HG03432 (cell line): ENCODE measurements at regions not wholly inside any gene's neighbourhood (a gene's known extent, or its start where the extent isn't known, plus 50 kb on each side); places are given as distances from the start of the nearest gene placed in this dataset.
"Not testable (repeated sequence)": the region's sequence is repeated elsewhere in the genome, so short reads cannot be mapped to it uniquely, and the experiment has no call there.

Experiments
- ATAC-seq: cut with Tn5 transposase; IDR thresholded peaks from one replicate; pipeline ENCODE4 v1.9.1; 2021; ENCODE audit warnings: mild to moderate bottlenecking, moderate library complexity; ENCODE audit not compliant: unreplicated experiment

DNA sequence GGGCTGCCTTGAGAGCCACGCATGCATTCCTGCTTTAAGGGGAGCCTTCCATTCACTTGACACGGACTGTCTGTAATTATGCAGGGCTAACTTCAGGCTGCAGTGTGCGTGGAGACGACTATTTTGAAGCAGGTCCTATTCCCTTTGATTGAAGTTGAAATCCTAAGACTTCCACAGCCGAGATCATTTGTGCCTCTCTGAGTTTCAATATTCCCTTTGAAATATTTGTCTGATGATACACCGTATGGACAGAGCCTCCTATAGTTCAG is 585.2 kb downstream of the TTLL7 start:
- ATAC-seq, result not testable (repeated sequence)

- not testable (repeated sequence) for ATAC-seq
These were observed 588.1 kb downstream of the TTLL7 start for GRCh38 chr1:83410746-83411413.

DNA sequence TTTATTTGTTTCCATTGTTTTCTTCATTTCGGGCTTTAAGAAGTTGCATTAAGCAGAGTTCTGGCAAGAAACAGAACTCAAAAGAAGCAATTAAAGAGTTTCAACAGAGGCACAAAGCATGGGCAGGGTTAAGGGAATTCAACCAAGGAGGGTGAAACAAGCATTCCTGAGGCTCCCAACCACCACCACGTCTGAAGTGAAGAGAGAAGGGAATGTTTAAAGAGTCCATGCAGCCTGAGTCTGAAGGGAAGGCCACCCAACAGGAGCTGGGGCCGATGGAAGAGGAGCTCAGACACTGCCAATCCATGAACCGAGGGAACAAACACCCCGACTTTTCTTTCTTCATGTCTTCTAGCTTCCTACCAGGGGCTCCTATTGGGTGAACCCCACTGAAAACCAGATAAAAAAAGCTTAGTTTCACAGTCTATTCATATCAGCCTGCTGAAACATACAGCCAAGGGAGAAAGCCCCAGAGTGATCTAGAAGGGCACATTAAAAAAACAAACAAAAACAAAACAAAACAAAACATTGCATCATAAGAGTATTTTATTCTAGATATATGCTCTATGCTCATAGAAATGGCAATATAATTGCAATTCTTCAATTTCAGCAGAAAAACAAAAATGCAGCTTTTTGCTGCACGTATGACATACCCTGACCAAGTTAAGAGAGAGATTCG is 592.1 kb downstream of the TTLL7 start:
- peak; percentile 41 for ATAC-seq

DNA sequence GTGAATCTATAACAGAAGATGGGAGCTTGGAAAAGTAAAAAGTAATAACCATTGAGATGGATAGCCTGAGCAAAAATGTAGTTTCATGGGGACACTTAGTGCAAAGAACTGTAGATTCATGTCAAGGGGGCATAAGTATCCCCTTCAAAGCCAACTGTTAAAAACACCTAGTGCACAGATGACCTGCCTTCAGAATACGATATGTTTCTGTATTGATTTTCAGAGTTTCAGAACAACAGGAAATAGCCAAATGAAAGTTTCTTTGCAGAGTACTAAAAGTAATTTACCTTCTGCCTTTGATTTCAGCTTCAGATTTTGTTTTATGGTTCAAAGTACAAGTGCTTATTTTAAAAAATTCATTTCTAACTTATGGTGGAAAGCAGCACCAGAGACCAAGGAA is 593.1 kb downstream of the TTLL7 start:
- peak; percentile 56 for ATAC-seq

DNA sequence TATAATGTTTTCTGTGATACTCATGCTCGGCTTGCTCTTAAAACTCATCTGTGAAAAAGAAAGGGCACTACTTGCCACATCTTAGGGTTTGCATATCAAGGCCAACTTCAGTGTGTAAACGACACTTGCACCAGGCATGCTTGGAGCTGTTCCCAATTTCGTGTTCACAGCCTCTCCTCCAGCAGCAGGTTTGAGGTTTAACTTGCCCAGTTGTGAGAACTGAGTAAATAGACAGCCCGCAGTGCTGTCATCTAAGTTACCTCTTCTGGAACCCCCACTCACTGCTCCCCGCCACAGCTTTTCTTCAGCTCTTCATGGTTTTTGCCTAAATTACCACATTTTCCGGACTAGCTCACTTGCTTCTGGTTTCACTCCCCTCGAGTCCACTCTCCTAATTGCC is 595.4 kb downstream of the TTLL7 start:
- ATAC-seq, result not testable (repeated sequence)

DNA sequence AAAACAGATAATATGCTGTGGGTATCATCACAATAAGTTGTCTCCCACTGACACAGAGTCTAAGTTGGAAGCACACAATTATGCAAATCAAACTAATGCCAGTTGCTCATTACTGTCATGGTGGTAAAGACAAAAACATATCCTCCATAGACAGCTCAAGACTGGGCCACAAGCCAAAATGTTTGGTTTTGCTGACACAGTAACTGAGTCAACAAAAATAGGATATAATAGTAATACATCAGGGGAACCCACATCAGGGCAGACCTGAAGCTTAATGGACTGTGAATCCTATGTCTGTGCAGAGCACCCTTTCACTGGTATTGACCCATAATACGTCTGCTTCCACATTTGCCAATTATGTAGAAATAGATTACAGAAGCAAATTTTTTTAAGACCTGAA is 597.8 kb downstream of the TTLL7 start:
- not testable (repeated sequence) for ATAC-seq

DNA sequence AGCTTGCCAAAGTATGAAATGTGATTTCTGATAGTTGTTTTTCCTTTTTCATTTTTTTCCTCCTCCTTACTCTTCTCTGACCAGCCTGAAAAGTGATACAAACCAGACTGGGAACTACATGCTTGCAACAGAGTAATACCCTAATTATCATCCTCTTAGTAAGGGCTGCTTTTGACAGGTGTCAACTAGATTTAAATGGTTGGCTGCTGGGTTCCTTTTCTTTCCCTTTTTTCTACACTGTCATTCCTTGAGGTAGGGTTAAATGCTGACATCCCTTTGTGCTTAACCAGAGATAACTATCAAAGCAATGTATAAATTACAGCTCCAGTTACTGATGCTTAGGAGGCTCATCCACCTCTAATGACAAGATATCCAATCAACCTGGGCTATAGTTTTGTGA is 598.8 kb downstream of the TTLL7 start:
- not testable (repeated sequence) for ATAC-seq

DNA sequence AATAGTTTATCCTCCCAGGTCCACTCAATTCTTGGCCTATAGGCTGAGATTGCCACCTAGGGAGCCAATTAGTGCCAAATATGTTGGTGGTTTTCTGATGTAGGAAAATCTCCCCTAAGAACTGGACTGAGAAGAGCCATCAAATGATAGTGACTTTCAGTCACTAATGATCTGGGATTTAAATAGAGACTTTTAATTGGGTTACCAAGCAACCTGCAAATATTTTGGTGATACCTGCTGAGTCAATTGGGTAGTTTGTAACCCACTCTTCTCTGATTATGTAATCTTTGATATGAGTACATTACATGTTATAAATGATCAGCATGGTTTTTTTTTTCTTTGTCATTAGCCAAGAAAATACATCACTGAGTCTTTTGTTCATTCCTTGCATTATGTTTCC is 600.8 kb downstream of the TTLL7 start:
- not testable (repeated sequence) for ATAC-seq

DNA sequence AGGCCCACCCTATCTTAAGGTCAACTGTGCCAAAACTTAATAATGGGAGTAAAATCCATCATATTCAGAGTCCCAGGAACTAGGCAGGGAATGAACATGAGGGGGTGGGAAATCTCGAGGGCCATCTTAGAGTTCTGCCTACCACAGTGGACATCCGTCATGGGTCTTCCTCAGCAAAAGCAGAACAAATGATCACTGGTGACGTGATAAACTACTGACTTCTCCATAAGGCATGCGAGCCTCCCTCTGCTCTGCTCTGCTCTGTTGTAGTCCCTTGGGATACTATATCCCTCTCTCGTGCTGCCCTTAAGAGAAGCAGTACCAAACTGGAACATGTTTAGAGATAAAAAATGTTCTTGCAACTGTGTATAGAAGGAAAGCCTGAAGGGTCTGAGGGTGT is 603.8 kb downstream of the TTLL7 start:
- ATAC-seq, result not testable (repeated sequence)

- not testable (repeated sequence) for ATAC-seq
These were observed 612.0 kb downstream of the TTLL7 start for GRCh38 chr1:83386946-83387345.

DNA sequence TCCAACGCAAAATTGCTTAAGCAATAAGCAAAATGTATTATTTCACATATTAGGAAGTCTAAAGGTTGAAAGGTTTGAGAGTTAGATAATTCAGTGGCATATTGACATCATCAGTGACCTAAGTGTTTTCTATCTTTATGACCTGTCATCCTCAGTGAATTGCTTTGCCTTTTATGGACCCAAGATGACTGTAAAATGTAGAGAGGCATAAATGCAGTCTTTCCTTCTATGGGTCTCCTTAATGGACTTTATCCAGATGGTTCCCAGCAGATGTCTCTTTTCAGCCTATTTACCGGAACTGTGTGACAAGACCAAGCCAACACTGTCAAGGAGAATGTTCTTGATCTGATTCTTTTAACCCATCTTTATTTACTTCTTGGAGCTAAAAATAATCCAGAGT is 615.8 kb downstream of the TTLL7 start:
- not testable (repeated sequence) for ATAC-seq

DNA sequence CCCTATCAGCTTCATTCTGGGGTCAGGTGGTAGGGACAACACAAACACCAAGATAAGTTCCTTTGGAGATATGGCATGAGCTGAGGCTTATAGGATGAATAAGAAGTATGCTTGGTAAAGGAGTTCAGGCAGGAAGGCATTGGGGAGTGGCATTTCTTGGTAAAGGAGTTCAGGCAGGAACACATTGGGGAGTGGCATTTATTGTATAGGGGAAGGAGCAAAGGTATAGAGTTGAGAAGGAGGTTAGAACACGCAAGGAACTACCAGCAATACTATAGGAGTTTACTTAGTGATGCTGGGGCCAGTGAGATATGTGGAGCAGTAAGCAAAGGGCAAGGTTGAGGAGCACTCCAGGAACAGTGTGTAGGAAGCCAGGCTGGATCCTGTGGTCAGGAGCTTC is 625.9 kb downstream of the TTLL7 start:
- not testable (repeated sequence) for ATAC-seq

- not testable (repeated sequence) for ATAC-seq
These were observed 629.1 kb downstream of the TTLL7 start for GRCh38 chr1:83369853-83370252.

- not testable (repeated sequence) for ATAC-seq
These were observed 633.6 kb downstream of the TTLL7 start for GRCh38 chr1:83365320-83365719.

GRCh38 chr1:83345375-83345774 is 653.6 kb downstream of the TTLL7 start:
- not testable (repeated sequence) for ATAC-seq

DNA sequence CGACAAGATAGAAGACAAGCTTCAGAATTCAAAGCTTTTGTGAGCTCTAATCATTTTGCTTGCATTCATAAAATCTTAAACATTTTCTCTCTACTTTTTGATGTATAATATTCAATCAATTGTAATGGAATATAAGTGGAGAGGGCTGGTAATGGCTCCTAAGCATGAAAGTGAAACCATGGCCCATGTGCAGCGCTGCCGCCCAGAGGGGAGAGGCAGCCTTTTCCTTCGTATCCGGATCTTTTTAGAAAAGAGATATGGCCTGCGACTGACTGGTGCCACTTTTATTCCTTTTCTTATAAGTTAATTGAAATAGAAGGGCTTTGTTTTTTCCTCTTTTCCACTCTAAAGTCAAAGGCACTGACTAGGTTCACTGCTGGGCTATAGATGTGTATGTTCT is 655.2 kb downstream of the TTLL7 start:
- not testable (repeated sequence) for ATAC-seq

- not testable (repeated sequence) for ATAC-seq
These were observed 655.9 kb downstream of the TTLL7 start for GRCh38 chr1:83342995-83343394.

DNA sequence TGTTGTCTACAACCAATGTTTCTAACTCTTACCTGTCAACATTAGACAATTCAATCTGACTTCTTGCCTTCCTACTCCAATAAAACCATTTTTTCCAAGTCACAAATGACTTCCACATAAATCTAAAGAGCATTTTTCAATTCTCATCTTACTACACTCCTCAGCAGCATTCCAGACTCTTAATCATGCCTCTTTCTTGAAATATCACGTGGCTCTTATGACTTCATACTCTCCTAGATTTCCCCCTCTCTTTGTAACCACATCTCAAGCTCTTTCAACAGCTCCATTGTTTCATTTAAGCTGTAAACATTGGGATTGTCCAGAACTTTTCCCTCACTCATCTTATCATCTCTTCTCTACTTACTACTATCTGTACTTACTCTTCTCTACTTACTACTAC is 666.6 kb downstream of the TTLL7 start:
- not testable (repeated sequence) for ATAC-seq

DNA sequence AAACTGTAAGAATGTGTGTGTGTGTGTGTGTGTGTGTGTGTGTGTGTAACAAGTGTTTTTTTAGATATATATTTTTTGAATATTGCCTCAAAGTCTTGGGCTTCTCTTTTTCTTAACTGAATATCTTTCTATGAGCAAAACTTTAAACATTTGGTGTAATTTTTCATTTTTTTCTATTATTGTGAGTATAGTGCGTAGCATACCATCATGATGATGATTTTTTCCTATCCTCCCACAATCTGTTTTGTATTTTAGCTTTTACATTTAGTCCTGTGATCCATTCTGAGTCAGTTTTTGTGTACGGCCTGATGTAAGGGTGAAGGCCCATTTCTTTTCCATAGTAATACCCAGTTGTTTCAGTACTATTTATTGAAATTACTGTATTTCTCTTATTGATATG is 680.6 kb downstream of the TTLL7 start:
- no peak for ATAC-seq

DNA sequence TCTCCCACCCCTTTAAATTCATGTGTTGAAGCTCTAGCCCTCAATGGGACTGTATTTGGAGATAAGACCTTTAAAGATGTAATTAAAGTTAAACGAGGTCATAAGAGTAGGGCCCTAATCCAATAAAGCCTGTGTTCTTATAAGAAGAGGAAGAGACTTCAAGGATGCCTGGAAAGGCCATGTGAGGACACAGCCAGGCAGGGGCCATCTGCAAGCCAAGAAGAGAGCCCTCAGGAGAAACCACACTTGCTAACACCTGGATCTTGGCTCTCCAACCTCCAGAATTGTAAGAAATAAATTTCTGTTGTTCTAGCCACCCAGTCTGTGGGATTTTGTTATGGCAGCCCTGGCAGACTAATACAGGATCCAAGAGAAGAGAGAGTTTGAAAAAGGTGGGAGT is 683.5 kb downstream of the TTLL7 start:
- ATAC-seq, result not testable (repeated sequence)

GRCh38 chr1:83310161-83310560 is 688.8 kb downstream of the TTLL7 start:
- ATAC-seq, result not testable (repeated sequence)

DNA sequence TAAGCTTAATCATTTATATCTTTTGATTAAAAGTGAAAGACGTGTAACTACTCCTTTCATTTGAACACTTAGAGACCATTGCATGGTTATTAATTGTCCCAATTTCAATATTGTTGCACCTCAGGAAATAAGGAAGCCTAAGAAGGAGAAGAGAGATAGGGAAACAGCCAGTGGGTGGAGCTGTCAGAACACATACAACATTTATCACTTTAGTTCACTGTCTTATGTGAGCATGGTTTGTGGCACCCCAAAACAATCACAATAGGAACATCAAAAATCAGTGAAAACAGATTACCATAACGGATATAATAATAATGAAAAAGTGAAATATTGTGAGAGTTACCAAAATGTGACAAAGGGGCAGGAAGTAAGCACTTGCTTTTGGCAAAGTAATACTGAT is 689.9 kb downstream of the TTLL7 start:
- ATAC-seq, result not testable (repeated sequence)

DNA sequence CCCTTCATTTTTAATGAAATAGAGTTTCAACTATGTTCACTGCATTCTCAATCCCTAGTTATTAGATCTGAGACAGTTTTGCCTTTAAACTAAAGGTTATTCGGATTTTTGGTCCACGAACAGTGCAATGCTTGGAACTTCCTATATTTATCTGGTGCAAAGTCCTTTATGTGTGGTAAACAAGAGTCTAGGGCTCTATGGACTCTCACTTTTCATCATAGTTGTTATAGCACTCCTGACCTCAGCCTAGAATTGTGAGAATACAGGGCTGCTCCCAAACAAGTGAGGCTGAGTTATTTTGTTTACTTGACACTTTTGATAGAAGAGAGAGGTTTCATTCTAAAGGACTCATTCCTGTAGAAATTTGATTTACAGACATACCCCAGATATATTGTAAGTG is 692.1 kb downstream of the TTLL7 start:
- not testable (repeated sequence) for ATAC-seq
